ENCODE measurements at regions not wholly inside any gene's neighbourhood (a gene's known extent, or its start where the extent isn't known, plus 50 kb on each side); places are given as distances from the start of the nearest gene placed in this dataset.
"Not testable (repeated sequence)": the region's sequence is repeated elsewhere in the genome, so short reads cannot be mapped to it uniquely, and the experiment has no call there.

GRCh38 chr21:28013123-28013522 is 979.6 kb downstream of the LTN1 start:
- TF ChIP-seq CTCF (IDR thresholded peaks at IDR 0.05; ENCODE audit: insufficient read depth, low read length, poor library complexity, severe bottlenecking); EZH2phosphoT487 (conservative IDR thresholded peaks at IDR 0.05; ENCODE audit: low read length): not testable (repeated sequence)
